K562 (cell line): ENCODE measurements at regions not wholly inside any gene's neighbourhood (a gene's known extent, or its start where the extent isn't known, plus 50 kb on each side); places are given as distances from the start of the nearest gene placed in this dataset.

Experiments
- ATAC-seq: fragments of 200-7000 bp; cut with Tn5 transposase; 3 replicates; pipeline ENCODE4 v1.9.1; 2020; ENCODE audit warnings: moderate library complexity
- BruUV-seq: library from RNA; stranded (reverse); fragments of 400-500 nt; replicated peaks from 2 replicates; lab custom pipeline; 2021; lab: Mats Ljungman, UMichigan
- CTCF ChIA-PET: fragments of 300-600 bp; formaldehyde crosslinking; extraction: SDS; loops from one replicate; lab custom pipeline; 2021; ENCODE audit warnings: low intra/inter-chr PET ratio; lab: Yijun Ruan, JAX
- POLR2A ChIA-PET: fragments of 300-600, 350-650 bp; sonication (Branson Sonifier 250); formaldehyde crosslinking; extraction: SDS; loops from one replicate; lab custom pipeline; 2021; ENCODE audit warnings: antibody characterized with exemption, inconsistent platforms; lab: Yijun Ruan, JAX
- DNase-seq, 4 experiments: peaks; one replicate each; pipeline versions ENCODE4 v3.0.0 to v3.0.0-alpha.2; 2011 to 2018; ENCODE audit warnings: low spot score in 3 of 4, mixed read lengths in 3 of 4; ENCODE audit errors: extremely low read depth in 1 of 4
- FAIRE-seq: peaks from 2 replicates; lab custom pipeline; 2011; peaks lifted over from hg19 to GRCh38; lab: Jason Lieb, UNC
- H2AFZ ChIP-seq: 2 replicates; pipeline ENCODE4 v1.6.0; 2011; ENCODE audit warnings: low read depth, low read length, control low read depth, inconsistent platforms
- H3K27ac ChIP-seq: fragments of 200-600 bp; 3 replicates; pipeline ENCODE4 v1.8.0; 2011; ENCODE audit warnings: low read depth, mild to moderate bottlenecking, control low read depth, inconsistent platforms, low read length, moderate library complexity, mixed read lengths; ENCODE audit errors: extremely low read depth
- H3K27me3 ChIP-seq, 2 experiments: fragments of 300-600 bp in 1 of 2; 2 replicates in 1 of 2; 3 replicates in 1 of 2; pipeline versions ENCODE4 v1.6.0 to v1.8.0; 2011; ENCODE audit warnings: inconsistent platforms in 2 of 2, low read length in 2 of 2, mild to moderate bottlenecking in 1 of 2, mixed read lengths in 1 of 2, moderate library complexity in 1 of 2; ENCODE audit not compliant: control insufficient read depth in 2 of 2, insufficient read depth in 2 of 2
- H3K36me3 ChIP-seq: fragments of 300-600 bp; 3 replicates; pipeline ENCODE4 v1.8.0; 2011; ENCODE audit warnings: mild to moderate bottlenecking, low read length, inconsistent platforms; ENCODE audit not compliant: control insufficient read depth, insufficient read depth
- H3K4me1 ChIP-seq, 2 experiments: fragments of 200-600 bp in 1 of 2; replicated peaks in 1 of 2; 2 replicates in 1 of 2; 3 replicates in 1 of 2; pipeline versions ENCODE4 v1.5.1 to v1.8.0; 2011; ENCODE audit warnings: inconsistent platforms in 2 of 2, low read length in 2 of 2, mild to moderate bottlenecking in 1 of 2, mixed read lengths in 1 of 2, moderate library complexity in 1 of 2; ENCODE audit not compliant: control insufficient read depth in 2 of 2, insufficient read depth in 2 of 2
- H3K4me2 ChIP-seq: 2 replicates; pipeline ENCODE4 v1.6.1; 2011; ENCODE audit warnings: low read length, control low read depth, inconsistent platforms, mixed read lengths; ENCODE audit not compliant: insufficient read depth
- H3K4me3 ChIP-seq: fragments of 200-600 bp; sonication (generic), shearing (Covaris generic); 2 replicates; pipeline ENCODE4 v1.5.1; 2016; ENCODE audit warnings: control low read depth, inconsistent platforms
- H3K79me2 ChIP-seq: fragments of 200-600 bp; 3 replicates; pipeline ENCODE4 v1.8.0; 2011; ENCODE audit warnings: low read length, inconsistent platforms; ENCODE audit not compliant: control insufficient read depth, insufficient read depth
- H3K9ac ChIP-seq, 2 experiments: 2 replicates each; pipeline versions ENCODE4 v1.6.0 to v1.6.1; 2011; ENCODE audit warnings: low read depth in 2 of 2, low read length in 2 of 2, control low read depth in 1 of 2, inconsistent platforms in 1 of 2, mild to moderate bottlenecking in 1 of 2, mixed read lengths in 1 of 2; ENCODE audit not compliant: insufficient read depth in 1 of 2
- H3K9me1 ChIP-seq: one replicate; pipeline ENCODE4 v1.6.0; 2011; ENCODE audit warnings: inconsistent platforms, mild to moderate bottlenecking, low read length, moderate library complexity; ENCODE audit not compliant: control insufficient read depth, insufficient read depth
- H3K9me3 ChIP-seq: replicated peaks from 2 replicates; pipeline ENCODE4 v1.5.1; 2011; ENCODE audit warnings: low read depth, low read length, inconsistent platforms; ENCODE audit not compliant: control insufficient read depth, insufficient read depth
- H4K20me1 ChIP-seq: replicated peaks from 2 replicates; pipeline ENCODE4 v1.6.1; 2011; ENCODE audit warnings: low read length, inconsistent platforms, mixed read lengths; ENCODE audit not compliant: control insufficient read depth, insufficient read depth
- HNRNPK ChIP-seq: fragments of 200-400 bp; formaldehyde crosslinking; IDR thresholded peaks from one replicate; pipeline ENCODE4 v1.6.1; 2018; ENCODE audit warnings: mild to moderate bottlenecking, low read depth, low read length; ENCODE audit not compliant: poor library complexity, severe bottlenecking
- HNRNPLL ChIP-seq: fragments of 200-400 bp; formaldehyde crosslinking; IDR thresholded peaks from 2 replicates; pipeline ENCODE4 v1.6.1; 2017; ENCODE audit warnings: low read length, low read depth, mild to moderate bottlenecking; ENCODE audit not compliant: poor library complexity, severe bottlenecking
- PCBP1 ChIP-seq: fragments of 200-400 bp; formaldehyde crosslinking; IDR thresholded peaks from 2 replicates; pipeline ENCODE4 v1.6.1; 2018; ENCODE audit warnings: mild to moderate bottlenecking, low read depth, low read length; ENCODE audit not compliant: poor library complexity, severe bottlenecking
- PCBP2 ChIP-seq: fragments of 200-400 bp; formaldehyde crosslinking; IDR thresholded peaks from 2 replicates; pipeline ENCODE4 v1.6.1; 2018; ENCODE audit warnings: low read length, low read depth, mild to moderate bottlenecking, moderate library complexity; ENCODE audit not compliant: poor library complexity, severe bottlenecking
- TEAD4 ChIP-seq, 2 experiments: sonication (generic) in 1 of 2; formaldehyde crosslinking in 1 of 2; IDR thresholded peaks; 2 replicates each; pipeline versions ENCODE4 v1.6.1 to v1.8.0; 2012 to 2022; ENCODE audit warnings: borderline replicate concordance in 1 of 2, inconsistent platforms in 1 of 2, low read length in 1 of 2, mild to moderate bottlenecking in 1 of 2, missing genetic modification reagents in 1 of 2
- ZBTB8A ChIP-seq: fragments of 450-650 bp; IDR thresholded peaks from 2 replicates; pipeline ENCODE4 v1.6.1; 2018; ENCODE audit warnings: mild to moderate bottlenecking, moderate library complexity; ENCODE audit not compliant: partially characterized antibody
- WGBS: fragments of 100-300 bp; shearing (Covaris generic); methylation state at CpG from one replicate; pipeline ENCODE4 v1.1.6; 2016; ENCODE audit warnings: low coverage, mixed read lengths; ENCODE audit not compliant: insufficient coverage; ENCODE audit errors: missing lambda C conversion rate; 5-methylcytosine and 5-hydroxymethylcytosine counted together
- in situ Hi-C: fragments of 300-500 bp; cut with MboI; formaldehyde crosslinking; loops from 4 replicates; pipeline ENCODE4 v1.15.0; 2018; ENCODE audit warnings: inconsistent platforms, mixed read lengths
- intact Hi-C: fragments of 100-400 bp; cut with micrococcal nuclease; formaldehyde crosslinking; loops from 2 replicates; pipeline ENCODE4 v1.14.2; 2022

- FAIRE-seq (no peak), ATAC-seq (no peak), DNase-seq (no peak)
- Histone ChIP-seq H3K4me1 (no peaks in the 10 kb centered on the region), H3K27me3 (no peaks in the 10 kb centered on the region), H2AFZ (no peak overlapping the region), H3K9me3 (no peaks in the 10 kb centered on the region), H3K9me1 (no peaks in the 10 kb centered on the region), H3K36me3 (no peaks in the 10 kb centered on the region), H3K9ac (no peak overlapping the region), H3K79me2 (no peaks in the 10 kb centered on the region), H3K27ac (no peak overlapping the region), H3K4me2 (no peak overlapping the region), H3K4me3 (no peak overlapping the region), H4K20me1 (no peaks in the 10 kb centered on the region)
- WGBS: 0% methylated on average over 3 of the region's 4 CpGs
- intact Hi-C loops: no loop called here
- ChIA-PET POLR2A (no interaction called here), CTCF (no interaction called here)
- in situ Hi-C loops: no loop called here
- TF ChIP-seq ZBTB8A (no peak), TEAD4 (IDR thresholded peaks at IDR 0.05; ENCODE audit: low read length) (no peak), TEAD4 (CRISPR knock-in tag; IDR thresholded peaks at IDR 0.05; ENCODE audit: borderline replicate concordance) (no peak)
- BruUV-seq: no TSS peak
Observed at GRCh38 chr4:132276185-132276584, 872.9 kb upstream of the PCDH10 start.

- no peak overlapping the region for H3K4me3 ChIP-seq
- H3K27me3 ChIP-seq: no peaks in the 10 kb centered on the region
- WGBS: 0% methylated on average over 2 of the region's 2 CpGs
- in situ Hi-C loops: no loop called here
- CTCF ChIA-PET: no interaction called here
- ATAC-seq (no peak), DNase-seq (no peak), FAIRE-seq (no peak)
- BruUV-seq: no TSS peak
- intact Hi-C loops: no loop called here
- H2AFZ ChIP-seq: no peak overlapping the region
- H3K27ac ChIP-seq: no peak overlapping the region
- H3K36me3 ChIP-seq: no peaks in the 10 kb centered on the region
- no peaks in the 10 kb centered on the region for H3K4me1 ChIP-seq
- TF ChIP-seq PCBP1 (peak; percentile 38), HNRNPK (peak; percentile 83), HNRNPLL (no peak), PCBP2 (peak; percentile 49)
- H3K9me3 ChIP-seq: no peaks in the 10 kb centered on the region
- H3K79me2 ChIP-seq: no peaks in the 10 kb centered on the region
- H4K20me1 ChIP-seq: no peaks in the 10 kb centered on the region
- H3K9me1 ChIP-seq: no peaks in the 10 kb centered on the region
- no peak overlapping the region for H3K9ac ChIP-seq
- H3K4me2 ChIP-seq: no peak overlapping the region
- POLR2A ChIA-PET: no interaction called here
Observed at GRCh38 chr4:132276989-132277388, 872.1 kb upstream of the PCDH10 start.
